ENCODE measurements at regions not wholly inside any gene's neighbourhood (a gene's known extent, or its start where the extent isn't known, plus 50 kb on each side); places are given as distances from the start of the nearest gene placed in this dataset.

- no peaks in the 10 kb centered on the region for H3K9me2 ChIP-seq (replicated peaks; ENCODE audit: insufficient read depth, low read length)
- H3K4me3 ChIP-seq (ENCODE audit: insufficient read depth, low read length, poor library complexity, severe bottlenecking) = no peak overlapping the region
Observed at GRCh38 chr9:80208696-80209095, 636.9 kb downstream of the TLE4 start.

GRCh38 chr9:80204054-80204453 lies 632.3 kb downstream of the TLE4 start:
- H3K79me2 ChIP-seq (ENCODE audit: insufficient read depth, low read length) = no peaks in the 10 kb centered on the region
- H3K9ac ChIP-seq (ENCODE audit: low read length) = no peak overlapping the region
- no peaks in the 10 kb centered on the region for H3K9me3 ChIP-seq (ENCODE audit: insufficient read depth, low read length)
- H3K27me3 ChIP-seq (ENCODE audit: low read length) = no peaks in the 10 kb centered on the region
- H3K4me3 ChIP-seq (ENCODE audit: insufficient read depth, low read length, poor library complexity, severe bottlenecking) = no peak overlapping the region
- H3K27ac ChIP-seq (ENCODE audit: low read depth, low read length) = no peak overlapping the region
- no peaks in the 10 kb centered on the region for H3F3A ChIP-seq (ENCODE audit: insufficient read depth)
- H3K36me3 ChIP-seq (ENCODE audit: low read length) = no peaks in the 10 kb centered on the region
- no peaks in the 10 kb centered on the region for H4K20me1 ChIP-seq (ENCODE audit: low read depth, low read length)
- H3K4me2 ChIP-seq (ENCODE audit: low read depth, low read length, poor library complexity, severe bottlenecking) = no peak overlapping the region
- TF ChIP-seq CTCF (IDR thresholded peaks at IDR 0.05; ENCODE audit: insufficient read depth, low read length, poor library complexity, severe bottlenecking) (no peak), EZH2phosphoT487 (conservative IDR thresholded peaks at IDR 0.05; ENCODE audit: low read length) (no peak)
- no peak overlapping the region for H2AFZ ChIP-seq (ENCODE audit: low read depth, low read length, severe bottlenecking)
- H3K9me2 ChIP-seq (replicated peaks; ENCODE audit: insufficient read depth, low read length) = no peaks in the 10 kb centered on the region

More at GRCh38 chr9:80208696-80209095, 636.9 kb downstream of the TLE4 start:
- no peak overlapping the region for H3K27ac ChIP-seq (ENCODE audit: low read depth, low read length)
- H4K20me1 ChIP-seq (ENCODE audit: low read depth, low read length) = no peaks in the 10 kb centered on the region
- H3K79me2 ChIP-seq (ENCODE audit: insufficient read depth, low read length) = no peaks in the 10 kb centered on the region
- H3K27me3 ChIP-seq (ENCODE audit: low read length) = no peaks in the 10 kb centered on the region
- H2AFZ ChIP-seq (ENCODE audit: low read depth, low read length, severe bottlenecking) = no peak overlapping the region
- no peak overlapping the region for H3K9ac ChIP-seq (ENCODE audit: low read length)
- H3F3A ChIP-seq (ENCODE audit: insufficient read depth) = no peaks in the 10 kb centered on the region
- H3K36me3 ChIP-seq (ENCODE audit: low read length) = no peaks in the 10 kb centered on the region
- TF ChIP-seq CTCF (IDR thresholded peaks at IDR 0.05; ENCODE audit: insufficient read depth, low read length, poor library complexity, severe bottlenecking) = no peak
- no peak for TF ChIP-seq EZH2phosphoT487 (conservative IDR thresholded peaks at IDR 0.05; ENCODE audit: low read length)
- no peak overlapping the region for H3K4me2 ChIP-seq (ENCODE audit: low read depth, low read length, poor library complexity, severe bottlenecking)
- no peaks in the 10 kb centered on the region for H3K9me3 ChIP-seq (ENCODE audit: insufficient read depth, low read length)

GRCh38 chr9:80197661-80198060 lies 625.9 kb downstream of the TLE4 start:
- Histone ChIP-seq H3K9ac (ENCODE audit: low read length) (no peak overlapping the region), H2AFZ (ENCODE audit: low read depth, low read length, severe bottlenecking) (no peak overlapping the region), H3K9me2 (replicated peaks; ENCODE audit: insufficient read depth, low read length) (no peaks in the 10 kb centered on the region), H4K20me1 (ENCODE audit: low read depth, low read length) (no peaks in the 10 kb centered on the region), H3F3A (ENCODE audit: insufficient read depth) (no peaks in the 10 kb centered on the region), H3K36me3 (ENCODE audit: low read length) (no peaks in the 10 kb centered on the region), H3K4me3 (ENCODE audit: insufficient read depth, low read length, poor library complexity, severe bottlenecking) (no peak overlapping the region), H3K27me3 (ENCODE audit: low read length) (no peaks in the 10 kb centered on the region), H3K79me2 (ENCODE audit: insufficient read depth, low read length) (no peaks in the 10 kb centered on the region), H3K4me2 (ENCODE audit: low read depth, low read length, poor library complexity, severe bottlenecking) (no peak overlapping the region), H3K9me3 (ENCODE audit: insufficient read depth, low read length) (no peaks in the 10 kb centered on the region), H3K27ac (ENCODE audit: low read depth, low read length) (no peak overlapping the region)
- TF ChIP-seq EZH2phosphoT487 (conservative IDR thresholded peaks at IDR 0.05; ENCODE audit: low read length) (no peak), CTCF (IDR thresholded peaks at IDR 0.05; ENCODE audit: insufficient read depth, low read length, poor library complexity, severe bottlenecking) (no peak)
